CD4-positive, alpha-beta T cell treated with Interleukin-12 subunit alpha and Interleukin-12 subunit beta, for 1 hour (primary cell): ENCODE measurements at regions not wholly inside any gene's neighbourhood (a gene's known extent, or its start where the extent isn't known, plus 50 kb on each side); places are given as distances from the start of the nearest gene placed in this dataset.

Experiments used
- DNase-seq: peaks from one replicate; pipeline ENCODE4 v3.0.0-alpha.2; 2020

DNA sequence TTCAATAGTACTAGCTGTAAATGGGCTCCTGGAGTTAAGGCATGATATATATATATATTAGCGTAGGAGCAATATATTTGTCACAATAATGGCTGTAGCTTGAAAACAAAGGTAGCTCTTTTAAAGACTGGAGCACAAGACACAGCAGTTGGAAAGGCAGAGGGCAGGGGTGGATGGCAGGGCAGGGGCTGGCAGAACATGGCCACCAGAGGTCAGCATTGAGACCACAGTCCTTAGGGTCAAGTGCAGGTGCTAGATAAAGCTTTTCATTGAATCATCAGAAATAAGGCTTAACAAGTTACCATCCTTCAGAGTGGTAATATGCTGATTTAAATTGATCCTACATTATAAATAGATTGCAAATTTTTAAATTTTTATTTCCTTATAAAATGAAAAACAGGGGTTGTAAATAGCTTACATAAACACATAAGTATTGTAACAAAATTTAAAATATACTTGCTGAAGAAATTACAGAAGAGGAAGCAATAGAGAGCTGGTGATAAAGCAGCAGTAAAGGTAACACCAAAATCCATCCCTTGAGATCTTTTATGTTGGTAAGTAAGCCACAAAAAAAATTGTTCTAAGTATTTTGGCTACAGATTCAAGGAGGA lies 161.2 kb upstream of the PIEZO2 start:
- peak; percentile 13 for DNase-seq

GRCh38 chr18:11309172-11309571 lies 159.8 kb upstream of the PIEZO2 start:
- DNase-seq, result no peak

DNA sequence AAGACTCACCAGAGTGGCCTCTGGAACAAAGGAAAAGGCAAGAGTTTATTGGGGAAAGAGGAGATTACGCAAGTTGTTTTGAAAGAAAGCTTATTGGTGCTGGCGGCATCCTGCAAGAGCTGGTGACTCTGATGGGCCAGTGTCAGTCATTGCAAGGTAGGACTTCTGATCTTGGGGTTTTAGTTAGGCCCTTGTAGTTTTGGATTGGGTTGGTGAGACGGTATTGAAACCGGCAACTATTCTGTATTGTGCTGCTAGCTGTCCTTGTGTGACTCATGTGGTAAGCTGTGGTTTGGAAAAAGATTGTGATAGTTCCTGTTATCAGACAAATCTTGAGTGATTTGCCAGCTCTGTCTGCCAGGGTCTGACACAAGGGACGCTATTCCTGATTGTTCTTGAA lies 159.1 kb upstream of the PIEZO2 start:
- DNase-seq, result no peak

DNA sequence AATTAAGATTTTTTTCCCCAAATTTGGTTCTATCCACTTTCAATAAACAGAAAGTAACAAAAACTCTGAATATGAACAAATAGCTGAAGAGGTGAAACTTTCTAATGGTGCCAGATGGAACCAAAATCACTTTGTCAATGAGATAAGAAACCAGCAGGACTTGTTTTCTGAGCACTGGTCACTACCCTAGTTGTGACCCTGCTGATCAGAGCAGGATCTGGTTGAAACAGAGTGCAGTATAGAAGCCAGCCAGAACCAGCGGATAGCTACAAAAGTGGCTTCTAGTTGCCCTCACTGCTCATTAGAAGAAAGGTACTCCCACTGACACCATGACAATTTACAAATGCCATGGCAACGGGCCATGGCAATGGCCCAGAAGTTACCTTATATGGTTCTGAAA lies 158.3 kb upstream of the PIEZO2 start:
- DNase-seq, result no peak

DNA sequence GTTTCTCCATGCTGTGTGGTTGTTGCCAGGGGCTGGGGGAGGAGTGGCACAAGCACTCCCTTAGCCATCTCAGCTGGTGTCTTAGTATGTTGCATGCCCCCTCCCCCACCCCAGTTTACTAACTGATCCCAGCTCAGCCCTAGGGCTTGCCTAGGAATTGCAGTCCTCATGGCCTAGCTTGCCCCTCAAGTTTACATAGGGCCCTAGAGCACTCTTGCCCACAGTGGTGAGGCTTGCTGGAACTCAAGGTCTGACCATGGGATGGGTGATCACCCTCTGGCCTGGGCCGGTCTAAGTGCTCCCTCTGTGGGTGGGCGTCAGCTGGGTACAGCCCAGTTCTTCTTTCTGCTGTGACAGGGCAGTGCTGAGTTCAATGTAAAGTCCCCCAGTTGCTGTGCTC lies 156.1 kb upstream of the PIEZO2 start:
- no peak for DNase-seq

DNA sequence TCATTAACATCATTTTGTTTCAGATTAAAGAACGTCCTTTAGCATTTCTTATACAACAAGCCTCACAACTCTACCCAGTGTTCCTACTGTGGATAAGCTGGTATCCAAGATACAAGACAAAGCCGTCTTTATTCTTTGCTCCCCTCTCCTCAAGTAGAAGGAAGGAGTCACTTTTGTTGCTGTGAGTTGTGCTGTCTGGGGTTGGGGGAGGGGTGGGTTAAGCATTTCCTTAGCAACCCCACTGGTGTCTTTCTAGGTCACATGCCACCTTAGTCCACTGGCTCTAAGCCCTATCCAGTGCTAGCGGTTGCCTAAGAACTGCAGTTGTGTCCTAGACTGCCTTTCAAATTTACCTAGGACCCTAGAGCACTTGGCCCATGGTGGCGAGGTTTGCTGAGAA lies 155.6 kb upstream of the PIEZO2 start:
- no peak for DNase-seq

DNA sequence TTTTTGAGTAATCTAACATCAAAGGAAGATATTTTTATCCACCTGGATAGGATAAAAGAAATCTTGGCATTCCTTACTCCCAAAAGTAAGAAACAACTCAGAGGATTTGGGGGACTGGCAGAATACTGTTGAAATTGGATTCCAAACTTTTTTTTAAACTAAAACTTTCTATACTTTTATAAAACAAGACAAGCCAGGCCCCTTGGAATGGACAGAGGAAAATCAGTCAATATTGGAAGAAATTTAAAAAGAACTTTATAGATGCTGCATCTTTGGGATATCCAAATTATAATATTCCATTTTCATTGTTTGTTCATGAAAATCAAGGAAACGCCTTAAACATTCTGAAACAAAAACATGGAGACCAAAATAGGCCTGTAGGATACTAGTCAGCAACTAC lies 147.6 kb upstream of the PIEZO2 start:
- DNase-seq, result no peak

GRCh38 chr18:11293794-11294193 lies 144.4 kb upstream of the PIEZO2 start:
- DNase-seq, result no peak

- DNase-seq, result no peak
Observed at GRCh38 chr18:11290786-11291185, 141.4 kb upstream of the PIEZO2 start.

DNA sequence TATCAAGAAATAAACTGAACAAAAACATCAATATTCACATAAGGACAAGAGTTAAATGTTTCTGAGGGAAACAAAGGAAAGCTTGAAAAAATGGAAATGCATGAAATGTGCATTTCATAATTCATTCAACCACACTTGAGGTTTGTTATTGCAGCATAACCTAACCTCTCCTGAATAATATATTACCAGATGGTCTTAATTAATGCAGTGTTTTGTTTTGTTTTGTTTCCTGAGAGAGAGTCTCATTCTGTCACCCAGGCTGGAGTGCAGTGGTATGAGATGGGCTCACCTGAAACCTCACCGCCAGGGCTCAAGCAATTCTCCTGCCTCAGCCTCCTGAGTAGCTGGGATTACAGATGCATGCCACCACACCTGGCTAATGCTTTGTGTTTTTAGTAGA lies 139.9 kb upstream of the PIEZO2 start:
- DNase-seq, result no peak

GRCh38 chr18:11288401-11288800 lies 139.0 kb upstream of the PIEZO2 start:
- no peak for DNase-seq

DNA sequence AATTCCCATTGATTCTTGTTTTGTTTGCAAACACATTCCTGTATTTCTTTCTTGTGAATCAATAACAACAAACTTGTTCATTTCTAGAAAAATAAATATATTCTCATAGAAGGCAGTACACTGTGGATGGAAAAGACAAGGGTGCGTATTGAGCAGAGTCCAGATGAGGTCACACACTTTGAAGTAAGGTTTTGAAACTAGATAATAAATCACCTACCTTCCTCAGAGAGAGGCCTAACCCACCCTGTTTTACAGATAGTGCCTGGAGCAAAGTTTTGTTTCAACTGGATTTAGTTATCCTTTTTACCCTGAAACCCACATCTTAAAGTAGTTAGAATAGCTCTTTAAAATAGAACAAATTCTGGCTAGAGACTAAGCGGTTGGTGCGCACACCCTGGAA lies 137.1 kb upstream of the PIEZO2 start:
- no peak for DNase-seq

DNA sequence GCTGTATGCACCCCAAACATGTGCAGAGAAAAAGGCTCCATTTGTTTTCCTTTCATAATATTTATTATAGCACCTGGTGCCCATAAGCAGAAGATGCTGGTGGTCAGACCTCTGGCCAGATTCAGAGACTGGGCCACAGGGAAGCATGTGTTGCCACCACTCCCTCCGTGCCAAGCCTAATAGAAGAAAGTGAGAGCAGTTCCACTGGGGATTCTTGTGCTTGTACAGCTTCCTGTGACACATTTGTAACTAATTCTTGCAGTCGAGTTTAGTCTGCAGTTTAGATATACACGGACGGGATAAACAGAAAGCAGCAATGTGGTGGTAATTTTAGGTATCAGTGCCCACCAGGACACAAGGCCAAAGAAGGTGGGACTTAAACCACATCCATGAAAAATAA lies 135.4 kb upstream of the PIEZO2 start:
- DNase-seq, result no peak

- DNase-seq, result no peak
Observed at GRCh38 chr18:11284349-11284748, 135.0 kb upstream of the PIEZO2 start.

- no peak for DNase-seq
Observed at GRCh38 chr18:11283479-11284161, 134.3 kb upstream of the PIEZO2 start.

- no peak for DNase-seq
Observed at GRCh38 chr18:11279461-11279860, 130.1 kb upstream of the PIEZO2 start.

DNA sequence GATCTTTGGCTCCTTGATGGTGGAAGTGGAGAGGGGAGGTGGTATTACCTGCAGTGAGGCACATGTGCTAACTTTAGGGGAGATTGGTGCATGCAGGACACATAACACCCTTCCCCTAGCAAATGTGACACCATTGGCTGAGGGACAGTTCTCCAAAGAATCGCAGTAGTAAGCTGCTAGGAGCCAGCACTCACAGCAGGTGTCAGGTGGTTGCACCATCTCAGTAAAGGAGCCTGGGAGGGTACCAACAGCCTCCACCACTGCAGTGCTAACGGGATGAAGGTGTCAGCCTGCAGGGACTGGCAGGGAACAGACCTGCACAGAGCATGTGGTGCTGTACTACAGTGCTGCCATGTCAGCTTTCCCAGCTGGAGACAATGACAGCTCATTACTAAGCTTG lies 127.3 kb upstream of the PIEZO2 start:
- no peak for DNase-seq

- DNase-seq, result no peak
Observed at GRCh38 chr18:11274144-11274794, 124.9 kb upstream of the PIEZO2 start.

- no peak for DNase-seq
Observed at GRCh38 chr18:11272516-11272915, 123.1 kb upstream of the PIEZO2 start.

DNA sequence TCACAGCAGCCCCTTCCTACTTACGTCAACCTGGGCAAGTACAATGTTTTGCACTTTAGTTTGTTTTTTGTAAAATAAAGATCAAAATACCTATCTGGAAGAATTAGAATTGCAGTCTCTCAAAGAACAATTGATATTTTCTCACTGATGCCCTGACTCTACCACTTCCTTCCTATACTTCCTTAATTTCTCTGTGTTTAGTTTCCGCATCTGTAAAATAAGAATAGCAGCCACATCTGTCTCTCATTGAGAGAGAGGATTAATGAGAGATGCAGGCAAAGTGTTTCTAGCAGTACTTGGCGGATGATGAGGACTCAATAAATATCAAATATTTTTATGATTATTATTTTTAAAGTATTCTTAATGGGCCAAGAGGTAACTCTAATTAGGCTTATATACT lies 122.6 kb upstream of the PIEZO2 start:
- DNase-seq, result no peak

- no peak for DNase-seq
Observed at GRCh38 chr18:11269257-11269656, 119.9 kb upstream of the PIEZO2 start.

DNA sequence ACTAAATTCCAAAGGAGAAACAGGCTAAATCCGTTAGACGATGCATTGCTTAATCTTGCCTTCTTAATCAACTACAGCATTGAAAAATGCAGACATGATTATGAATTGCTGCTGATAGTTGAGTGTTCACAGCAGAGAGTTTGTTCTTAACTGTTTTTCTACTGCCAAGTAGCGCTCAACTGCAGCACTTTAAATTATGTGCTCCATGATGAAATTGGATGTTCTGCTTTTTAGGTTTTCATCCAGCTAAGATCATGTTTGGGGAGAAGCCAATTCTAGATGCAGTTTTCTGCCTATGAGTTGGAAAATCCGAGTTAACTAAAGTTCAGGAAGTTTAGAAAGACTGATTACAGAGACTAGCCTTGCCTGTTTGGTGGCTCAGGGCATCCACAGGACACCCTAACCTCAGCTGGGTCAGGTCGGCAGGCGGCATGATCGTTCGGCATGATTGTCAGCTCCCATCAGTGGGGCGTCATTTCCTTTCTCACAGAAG lies 119.4 kb upstream of the PIEZO2 start:
- no peak for DNase-seq

DNA sequence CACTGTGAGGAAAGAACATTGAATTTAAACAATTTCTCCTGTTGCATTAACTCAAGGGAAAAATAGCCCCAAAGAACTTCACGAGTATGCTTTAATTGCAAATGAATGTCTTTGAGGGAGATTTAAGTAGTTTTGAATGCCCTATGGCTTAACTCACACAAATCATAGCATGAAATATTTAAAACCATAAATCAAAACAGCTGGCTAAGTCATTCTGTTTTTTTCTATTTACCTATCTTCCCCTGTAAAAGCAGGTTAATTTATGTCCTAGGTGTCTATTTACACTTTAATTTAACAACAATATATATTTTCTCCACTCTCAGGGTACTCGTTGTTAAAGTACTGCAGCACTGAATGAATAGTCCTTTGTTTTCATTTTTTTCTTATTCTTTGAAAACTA lies 118.8 kb upstream of the PIEZO2 start:
- no peak for DNase-seq

GRCh38 chr18:11266781-11267480 lies 117.6 kb upstream of the PIEZO2 start:
- no peak for DNase-seq
